ENCODE measurements at regions not wholly inside any gene's neighbourhood (a gene's known extent, or its start where the extent isn't known, plus 50 kb on each side); places are given as distances from the start of the nearest gene placed in this dataset.

- Mint-ChIP-seq H3K27me3 (ENCODE audit: low read depth, unreplicated experiment) (no peaks in the 10 kb centered on the region), H3K36me3 (ENCODE audit: low read depth, unreplicated experiment) (no peaks in the 10 kb centered on the region), H3K27ac (ENCODE audit: unreplicated experiment) (no peak overlapping the region), H3K4me3 (ENCODE audit: unreplicated experiment) (no peak overlapping the region), H3K9me3 (ENCODE audit: unreplicated experiment) (peaks cover 3% of the 10 kb centered on the region), H3K4me1 (ENCODE audit: low read depth, unreplicated experiment) (no peaks in the 10 kb centered on the region)
- no peak overlapping the region for H2AFZ ChIP-seq (ENCODE audit: low read depth, low read length)
- no peaks in the 10 kb centered on the region for H3K36me3 ChIP-seq (ENCODE audit: insufficient read depth, low read length)
- H3K4me1 ChIP-seq (ENCODE audit: insufficient read depth, low read length): no peaks in the 10 kb centered on the region
- DNase-seq (ENCODE audit: low read depth): no peak
- no peak overlapping the region for H3K4me2 ChIP-seq (ENCODE audit: low read length)
- TF ChIP-seq CTCF (IDR thresholded peaks at IDR 0.05; ENCODE audit: insufficient read depth, low read depth, low read length) (no peak), EZH2 (IDR thresholded peaks at IDR 0.05; ENCODE audit: insufficient read depth, low read length) (no peak)
- no peaks in the 10 kb centered on the region for H4K20me1 ChIP-seq (ENCODE audit: insufficient read depth, low read length)
- H3K27me3 ChIP-seq (ENCODE audit: insufficient read depth, low read length): no peaks in the 10 kb centered on the region
- H3K27ac ChIP-seq (ENCODE audit: low read depth, low read length): no peak overlapping the region
- no peaks in the 10 kb centered on the region for H3K79me2 ChIP-seq (ENCODE audit: insufficient read depth, low read length)
- no peak for FAIRE-seq
- H3K9ac ChIP-seq (ENCODE audit: low read length): no peak overlapping the region
- no peaks in the 10 kb centered on the region for H3K9me3 ChIP-seq (ENCODE audit: insufficient read depth, low read depth, low read length)
- H3K4me3 ChIP-seq (ENCODE audit: insufficient read depth, low read depth, low read length): no peak overlapping the region
These were observed 177.3 kb upstream of the NAALADL2 start for GRCh38 chr3:174681784-174682183.

DNA sequence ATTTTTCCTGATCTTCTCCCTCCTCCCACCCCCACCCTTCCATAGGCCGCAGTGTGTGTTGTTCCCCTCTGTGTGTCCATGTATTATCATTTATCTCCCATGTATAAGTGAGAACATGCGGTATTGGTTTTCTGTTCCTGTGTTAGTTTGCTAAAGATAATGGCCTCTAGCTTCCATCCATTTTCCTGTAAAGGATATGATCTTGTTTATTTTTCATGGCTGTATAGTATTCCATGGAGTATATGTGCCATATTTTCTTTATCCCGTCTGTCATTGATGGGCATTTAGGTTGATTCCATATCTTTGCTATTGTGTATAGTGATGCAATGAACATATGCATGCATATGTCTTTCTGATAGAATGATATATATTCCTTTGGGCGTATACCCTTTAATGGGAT, 173.3 kb upstream of the NAALADL2 start:
- Histone ChIP-seq H3K4me3 (ENCODE audit: insufficient read depth, low read depth, low read length) (no peak overlapping the region), H4K20me1 (ENCODE audit: insufficient read depth, low read length) (no peaks in the 10 kb centered on the region), H3K36me3 (ENCODE audit: insufficient read depth, low read length) (no peaks in the 10 kb centered on the region), H3K27ac (ENCODE audit: low read depth, low read length) (no peak overlapping the region), H2AFZ (ENCODE audit: low read depth, low read length) (no peak overlapping the region), H3K79me2 (ENCODE audit: insufficient read depth, low read length) (no peaks in the 10 kb centered on the region), H3K27me3 (ENCODE audit: insufficient read depth, low read length) (no peaks in the 10 kb centered on the region), H3K4me1 (ENCODE audit: insufficient read depth, low read length) (no peaks in the 10 kb centered on the region), H3K9ac (ENCODE audit: low read length) (no peak overlapping the region), H3K4me2 (ENCODE audit: low read length) (no peak overlapping the region), H3K9me3 (ENCODE audit: insufficient read depth, low read depth, low read length) (no peaks in the 10 kb centered on the region)
- no peaks in the 10 kb centered on the region for H3K36me3 Mint-ChIP-seq (ENCODE audit: low read depth, unreplicated experiment)
- H3K27ac Mint-ChIP-seq (ENCODE audit: unreplicated experiment): no peak overlapping the region
- TF ChIP-seq CTCF (IDR thresholded peaks at IDR 0.05; ENCODE audit: insufficient read depth, low read depth, low read length): no peak
- TF ChIP-seq EZH2 (IDR thresholded peaks at IDR 0.05; ENCODE audit: insufficient read depth, low read length): no peak
- H3K4me3 Mint-ChIP-seq (ENCODE audit: unreplicated experiment): no peak overlapping the region
- DNase-seq (ENCODE audit: low read depth): no peak
- no peaks in the 10 kb centered on the region for H3K4me1 Mint-ChIP-seq (ENCODE audit: low read depth, unreplicated experiment)
- H3K27me3 Mint-ChIP-seq (ENCODE audit: low read depth, unreplicated experiment): no peaks in the 10 kb centered on the region
- no peak for FAIRE-seq
- peaks cover 3% of the 10 kb centered on the region for H3K9me3 Mint-ChIP-seq (ENCODE audit: unreplicated experiment)

GRCh38 chr3:174697310-174697709, 161.8 kb upstream of the NAALADL2 start:
- Histone ChIP-seq H4K20me1 (ENCODE audit: insufficient read depth, low read length) (no peaks in the 10 kb centered on the region), H2AFZ (ENCODE audit: low read depth, low read length) (no peak overlapping the region), H3K79me2 (ENCODE audit: insufficient read depth, low read length) (no peaks in the 10 kb centered on the region), H3K36me3 (ENCODE audit: insufficient read depth, low read length) (no peaks in the 10 kb centered on the region), H3K27ac (ENCODE audit: low read depth, low read length) (no peak overlapping the region), H3K9ac (ENCODE audit: low read length) (no peak overlapping the region), H3K27me3 (ENCODE audit: insufficient read depth, low read length) (no peaks in the 10 kb centered on the region), H3K9me3 (ENCODE audit: insufficient read depth, low read depth, low read length) (no peaks in the 10 kb centered on the region), H3K4me3 (ENCODE audit: insufficient read depth, low read depth, low read length) (no peak overlapping the region), H3K4me1 (ENCODE audit: insufficient read depth, low read length) (no peaks in the 10 kb centered on the region), H3K4me2 (ENCODE audit: low read length) (no peak overlapping the region)
- no peaks in the 10 kb centered on the region for H3K4me1 Mint-ChIP-seq (ENCODE audit: low read depth, unreplicated experiment)
- TF ChIP-seq EZH2 (IDR thresholded peaks at IDR 0.05; ENCODE audit: insufficient read depth, low read length) (no peak), CTCF (IDR thresholded peaks at IDR 0.05; ENCODE audit: insufficient read depth, low read depth, low read length) (no peak)
- H3K27ac Mint-ChIP-seq (ENCODE audit: unreplicated experiment): no peak overlapping the region
- no peak for DNase-seq (ENCODE audit: low read depth)
- no peaks in the 10 kb centered on the region for H3K27me3 Mint-ChIP-seq (ENCODE audit: low read depth, unreplicated experiment)
- H3K4me3 Mint-ChIP-seq (ENCODE audit: unreplicated experiment): no peak overlapping the region
- H3K9me3 Mint-ChIP-seq (ENCODE audit: unreplicated experiment): no peaks in the 10 kb centered on the region
- FAIRE-seq: no peak
- H3K36me3 Mint-ChIP-seq (ENCODE audit: low read depth, unreplicated experiment): no peaks in the 10 kb centered on the region
